ENCODE measurements at regions not wholly inside any gene's neighbourhood (a gene's known extent, or its start where the extent isn't known, plus 50 kb on each side); places are given as distances from the start of the nearest gene placed in this dataset.
"Not testable (repeated sequence)": the region's sequence is repeated elsewhere in the genome, so short reads cannot be mapped to it uniquely, and the experiment has no call there.

DNA sequence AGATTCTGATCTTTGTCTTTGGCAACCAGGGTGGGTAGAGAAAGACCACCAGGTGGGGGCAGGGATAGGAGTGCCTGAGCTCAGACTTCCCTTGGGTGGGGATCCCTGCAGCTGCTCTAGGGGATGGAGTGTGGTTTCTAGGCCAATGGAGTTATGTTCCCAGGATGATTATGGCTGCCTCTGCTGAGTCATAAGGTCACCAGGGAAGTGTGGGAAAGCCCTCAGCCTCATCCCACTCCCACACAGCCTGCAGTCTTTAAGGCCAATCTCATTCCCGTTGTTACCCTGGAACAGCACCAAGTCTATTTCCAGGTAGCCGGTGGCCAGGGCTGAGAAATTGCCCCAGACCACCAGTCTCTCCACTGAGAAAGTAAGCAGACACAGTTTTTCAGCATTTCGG lies 2269.3 kb upstream of the RAG2 start:
- Histone ChIP-seq H3K4me1 (ENCODE audit: insufficient read depth, low read length) (no peaks in the 10 kb centered on the region), H3K27me3 (ENCODE audit: control insufficient read depth in 1 of 2, insufficient read depth in 2 of 2, low read length in 2 of 2) (no peaks in the 10 kb centered on the region), H3K9ac (ENCODE audit: low read length) (no peak overlapping the region), H3K36me3 (ENCODE audit: insufficient read depth, low read length) (no peaks in the 10 kb centered on the region), H3K27ac (ENCODE audit: low read depth, low read length) (no peak overlapping the region), H3K4me3 (ENCODE audit: low read depth in 1 of 2, low read length in 2 of 2) (no peak overlapping the region), H3K9me3 (ENCODE audit: low read length) (no peaks in the 10 kb centered on the region)

DNA sequence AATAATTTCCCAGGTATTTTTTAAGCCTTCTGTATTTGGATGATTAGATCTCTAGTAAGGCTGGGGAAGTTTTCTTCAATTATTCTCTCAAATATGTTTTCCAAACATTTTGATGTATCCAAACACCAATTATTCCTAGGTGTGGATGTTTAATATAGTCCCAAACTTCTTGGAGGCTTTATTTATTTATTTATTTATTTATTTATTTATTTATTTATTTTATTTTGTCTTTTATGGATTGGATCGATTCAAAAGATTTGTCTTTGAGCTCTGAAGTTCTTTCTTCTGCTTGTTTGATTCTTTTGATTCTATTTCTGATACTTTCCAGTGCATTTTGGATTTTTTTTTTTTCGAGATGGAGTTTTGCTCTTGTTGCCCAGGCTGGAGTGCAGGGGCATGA lies 2267.9 kb upstream of the RAG2 start:
- H3K9me3 ChIP-seq (ENCODE audit: low read length) = no peaks in the 10 kb centered on the region
- no peaks in the 10 kb centered on the region for H3K4me1 ChIP-seq (ENCODE audit: insufficient read depth, low read length)
- no peaks in the 10 kb centered on the region for H3K36me3 ChIP-seq (ENCODE audit: insufficient read depth, low read length)

DNA sequence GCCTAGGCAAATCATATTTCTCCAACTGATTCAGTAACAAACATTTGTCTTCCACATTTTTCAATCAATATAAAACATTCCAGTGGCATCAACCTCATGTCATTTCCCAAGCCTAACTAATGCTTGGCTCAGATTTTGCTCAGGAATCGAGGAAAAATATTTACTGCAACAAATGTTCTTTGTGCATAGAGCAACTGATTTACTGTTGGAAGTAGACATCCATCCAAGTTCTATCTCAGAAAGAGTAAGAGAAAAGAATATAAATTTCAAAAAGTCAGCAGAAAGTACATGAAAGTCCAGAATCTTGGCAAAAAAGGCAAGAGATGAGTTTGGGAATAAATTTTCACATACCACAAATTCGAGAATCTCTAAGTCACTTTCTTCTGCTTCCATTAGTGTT lies 2245.0 kb upstream of the RAG2 start:
- H3K4me1 ChIP-seq (ENCODE audit: insufficient read depth, low read length) = no peaks in the 10 kb centered on the region
- H3K27ac ChIP-seq (ENCODE audit: low read depth, low read length) = no peak overlapping the region

More for the DNA sequence above, 2267.9 kb upstream of the RAG2 start:
- no peak overlapping the region for H3K27ac ChIP-seq (ENCODE audit: low read depth, low read length)
- no peaks in the 10 kb centered on the region for H3K27me3 ChIP-seq (ENCODE audit: control insufficient read depth in 1 of 2, insufficient read depth in 2 of 2, low read length in 2 of 2)
- H3K4me3 ChIP-seq (ENCODE audit: low read depth in 1 of 2, low read length in 2 of 2) = no peak overlapping the region
- H3K9ac ChIP-seq (ENCODE audit: low read length) = no peak overlapping the region

DNA sequence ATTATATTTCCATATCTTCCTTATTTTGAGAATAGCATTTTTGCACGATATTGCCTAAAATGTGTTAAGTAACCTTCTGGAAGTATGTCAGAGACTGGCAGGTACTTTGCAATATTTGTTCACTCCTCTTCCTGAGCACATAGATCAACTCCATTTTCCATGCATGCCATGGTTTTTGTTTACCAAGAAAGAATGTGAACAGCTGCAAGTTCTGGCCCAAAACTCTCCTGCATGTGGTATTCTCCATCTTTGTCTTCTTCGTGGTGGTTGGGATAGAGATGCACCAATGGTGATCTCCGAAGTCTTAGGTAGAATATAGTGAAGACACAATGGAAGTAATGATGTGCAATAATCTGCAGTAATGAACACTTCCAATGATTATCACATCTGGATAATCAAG lies 2241.0 kb upstream of the RAG2 start:
- no peaks in the 10 kb centered on the region for H3K27me3 ChIP-seq (ENCODE audit: control insufficient read depth in 1 of 2, insufficient read depth in 2 of 2, low read length in 2 of 2)
- no peak overlapping the region for H3K9ac ChIP-seq (ENCODE audit: low read length)
- no peak overlapping the region for H3K27ac ChIP-seq (ENCODE audit: low read depth, low read length)
- no peaks in the 10 kb centered on the region for H3K9me3 ChIP-seq (ENCODE audit: low read length)
- H3K4me1 ChIP-seq (ENCODE audit: insufficient read depth, low read length) = no peaks in the 10 kb centered on the region
- no peak overlapping the region for H3K4me3 ChIP-seq (ENCODE audit: low read depth in 1 of 2, low read length in 2 of 2)
- no peaks in the 10 kb centered on the region for H3K36me3 ChIP-seq (ENCODE audit: insufficient read depth, low read length)

More for the DNA sequence above, 2245.0 kb upstream of the RAG2 start:
- Histone ChIP-seq H3K9me3 (ENCODE audit: low read length) (no peaks in the 10 kb centered on the region), H3K9ac (ENCODE audit: low read length) (no peak overlapping the region), H3K27me3 (ENCODE audit: control insufficient read depth in 1 of 2, insufficient read depth in 2 of 2, low read length in 2 of 2) (no peaks in the 10 kb centered on the region), H3K4me3 (ENCODE audit: low read depth in 1 of 2, low read length in 2 of 2) (no peak overlapping the region), H3K36me3 (ENCODE audit: insufficient read depth, low read length) (no peaks in the 10 kb centered on the region)

DNA sequence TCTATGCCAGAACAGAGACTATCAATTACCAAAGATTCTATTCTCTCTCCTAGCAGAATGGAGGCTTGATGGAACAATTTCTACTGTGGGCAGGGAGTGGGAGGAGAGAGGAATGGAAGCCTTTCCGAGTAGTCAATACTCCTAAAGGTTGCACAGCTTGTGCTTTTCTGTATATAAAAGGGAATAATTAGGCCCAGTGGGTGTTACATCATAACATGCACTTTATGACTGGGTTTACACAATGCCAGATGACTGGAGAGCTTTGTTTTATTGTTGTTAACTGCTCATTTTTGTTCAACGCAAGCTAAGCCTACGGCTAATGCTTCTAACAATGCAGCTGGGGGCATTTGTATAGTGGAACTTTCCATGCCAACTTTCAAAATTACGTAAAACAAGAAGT lies 2237.9 kb upstream of the RAG2 start:
- Histone ChIP-seq H3K27ac (ENCODE audit: low read depth, low read length) (no peak overlapping the region), H3K9me3 (ENCODE audit: low read length) (no peaks in the 10 kb centered on the region), H3K9ac (ENCODE audit: low read length) (no peak overlapping the region)

DNA sequence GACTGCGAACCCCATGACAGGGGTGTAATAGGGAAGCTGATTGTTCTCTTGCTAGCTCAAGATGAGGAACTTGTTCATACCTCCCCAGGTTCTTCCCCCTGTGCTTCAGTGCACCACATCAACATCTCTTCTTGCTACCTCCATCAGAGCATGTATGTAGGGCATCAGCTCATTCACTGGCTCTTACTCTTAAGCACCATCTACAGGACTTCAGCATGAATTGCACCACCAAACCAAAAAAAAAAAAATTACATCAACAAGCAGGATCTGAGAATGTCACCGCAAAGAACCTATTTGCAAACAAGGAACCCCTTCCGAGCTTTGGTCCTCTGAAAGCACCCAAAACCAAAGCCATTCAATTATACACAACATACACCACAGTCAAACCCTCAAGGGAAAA lies 2226.5 kb upstream of the RAG2 start:
- Histone ChIP-seq H3K9ac (ENCODE audit: low read length) (no peak overlapping the region), H3K27ac (ENCODE audit: low read depth, low read length) (no peak overlapping the region), H3K27me3 (ENCODE audit: control insufficient read depth in 1 of 2, insufficient read depth in 2 of 2, low read length in 2 of 2) (no peaks in the 10 kb centered on the region), H3K4me1 (ENCODE audit: insufficient read depth, low read length) (no peaks in the 10 kb centered on the region), H3K9me3 (ENCODE audit: low read length) (no peaks in the 10 kb centered on the region), H3K36me3 (ENCODE audit: insufficient read depth, low read length) (no peaks in the 10 kb centered on the region), H3K4me3 (ENCODE audit: low read depth in 1 of 2, low read length in 2 of 2) (no peak overlapping the region)

More for the DNA sequence above, 2237.9 kb upstream of the RAG2 start:
- no peaks in the 10 kb centered on the region for H3K36me3 ChIP-seq (ENCODE audit: insufficient read depth, low read length)
- no peaks in the 10 kb centered on the region for H3K4me1 ChIP-seq (ENCODE audit: insufficient read depth, low read length)
- H3K27me3 ChIP-seq (ENCODE audit: control insufficient read depth in 1 of 2, insufficient read depth in 2 of 2, low read length in 2 of 2) = no peaks in the 10 kb centered on the region
- H3K4me3 ChIP-seq (ENCODE audit: low read depth in 1 of 2, low read length in 2 of 2) = no peak overlapping the region

DNA sequence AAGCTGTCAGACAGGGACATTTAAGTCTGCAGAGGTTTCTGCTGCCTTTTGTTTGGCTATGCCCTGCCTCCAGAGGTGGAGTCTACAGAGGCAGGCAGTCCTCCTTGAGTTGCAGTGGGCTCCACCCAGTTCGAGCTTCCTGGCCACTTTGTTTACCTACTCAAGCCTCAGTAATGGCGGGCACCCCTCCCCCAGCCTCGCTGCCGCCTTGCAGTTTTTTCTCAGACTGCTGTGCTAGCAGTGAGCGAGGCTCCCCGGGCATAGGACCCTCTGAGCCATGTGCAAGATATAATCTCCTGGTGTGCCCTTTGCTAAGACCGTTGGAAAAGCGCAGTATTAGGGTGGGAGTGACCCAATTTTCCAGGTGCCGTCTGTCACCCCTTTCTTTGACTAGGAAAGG lies 2223.8 kb upstream of the RAG2 start:
- not testable (repeated sequence) for H3K36me3 ChIP-seq (ENCODE audit: insufficient read depth, low read length); H3K27ac ChIP-seq (ENCODE audit: low read depth, low read length); H3K9me3 ChIP-seq (ENCODE audit: low read length); H3K4me3 ChIP-seq (ENCODE audit: low read depth in 1 of 2, low read length in 2 of 2); H3K9ac ChIP-seq (ENCODE audit: low read length); H3K4me1 ChIP-seq (ENCODE audit: insufficient read depth, low read length); H3K27me3 ChIP-seq (ENCODE audit: control insufficient read depth in 1 of 2, insufficient read depth in 2 of 2, low read length in 2 of 2)

DNA sequence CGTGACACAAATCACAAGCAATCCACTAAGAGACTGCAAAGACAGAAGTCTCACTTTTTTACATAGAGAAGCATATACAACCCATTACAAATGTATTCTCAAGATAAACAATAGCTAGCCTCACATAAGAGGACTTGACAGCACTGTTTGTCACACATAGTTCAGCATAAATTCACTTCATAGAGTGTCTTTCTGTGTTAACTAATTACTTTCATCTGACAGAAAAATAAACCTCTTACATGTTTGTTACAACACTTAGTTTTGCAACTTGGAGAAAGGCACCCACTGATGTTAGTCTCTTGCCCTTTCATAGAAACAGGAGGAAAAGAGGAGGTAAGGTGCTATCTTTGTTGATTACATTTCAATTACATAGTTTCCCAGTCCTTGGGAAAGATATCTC lies 2221.9 kb upstream of the RAG2 start:
- H3K27ac ChIP-seq (ENCODE audit: low read depth, low read length) = no peak overlapping the region
- no peaks in the 10 kb centered on the region for H3K36me3 ChIP-seq (ENCODE audit: insufficient read depth, low read length)
- H3K4me3 ChIP-seq (ENCODE audit: low read depth in 1 of 2, low read length in 2 of 2) = no peak overlapping the region
- no peaks in the 10 kb centered on the region for H3K9me3 ChIP-seq (ENCODE audit: low read length)
- no peaks in the 10 kb centered on the region for H3K27me3 ChIP-seq (ENCODE audit: control insufficient read depth in 1 of 2, insufficient read depth in 2 of 2, low read length in 2 of 2)
- H3K4me1 ChIP-seq (ENCODE audit: insufficient read depth, low read length) = no peaks in the 10 kb centered on the region
- H3K9ac ChIP-seq (ENCODE audit: low read length) = no peak overlapping the region

DNA sequence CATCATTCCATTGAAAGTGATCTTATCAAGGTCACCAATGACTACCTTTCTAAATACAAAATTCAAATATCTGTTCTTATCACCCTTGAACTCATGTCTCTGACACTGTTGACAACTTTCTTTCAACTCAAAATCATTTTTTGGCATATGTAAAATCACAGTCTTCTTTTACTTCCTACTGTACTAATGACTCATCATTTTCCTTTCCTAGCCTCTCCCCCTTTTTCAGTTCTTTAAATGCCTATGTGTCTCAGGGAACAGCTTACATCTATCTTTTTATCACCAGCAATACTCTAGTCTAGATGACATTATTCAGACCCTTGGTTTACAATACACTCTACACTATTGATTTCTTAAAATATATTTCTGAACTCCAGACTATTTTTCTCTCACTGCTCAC lies 2220.7 kb upstream of the RAG2 start:
- Histone ChIP-seq H3K9me3 (ENCODE audit: low read length) (no peaks in the 10 kb centered on the region), H3K9ac (ENCODE audit: low read length) (no peak overlapping the region), H3K4me1 (ENCODE audit: insufficient read depth, low read length) (no peaks in the 10 kb centered on the region), H3K4me3 (ENCODE audit: low read depth in 1 of 2, low read length in 2 of 2) (no peak overlapping the region), H3K27me3 (ENCODE audit: control insufficient read depth in 1 of 2, insufficient read depth in 2 of 2, low read length in 2 of 2) (no peaks in the 10 kb centered on the region), H3K36me3 (ENCODE audit: insufficient read depth, low read length) (no peaks in the 10 kb centered on the region), H3K27ac (ENCODE audit: low read depth, low read length) (no peak overlapping the region)

DNA sequence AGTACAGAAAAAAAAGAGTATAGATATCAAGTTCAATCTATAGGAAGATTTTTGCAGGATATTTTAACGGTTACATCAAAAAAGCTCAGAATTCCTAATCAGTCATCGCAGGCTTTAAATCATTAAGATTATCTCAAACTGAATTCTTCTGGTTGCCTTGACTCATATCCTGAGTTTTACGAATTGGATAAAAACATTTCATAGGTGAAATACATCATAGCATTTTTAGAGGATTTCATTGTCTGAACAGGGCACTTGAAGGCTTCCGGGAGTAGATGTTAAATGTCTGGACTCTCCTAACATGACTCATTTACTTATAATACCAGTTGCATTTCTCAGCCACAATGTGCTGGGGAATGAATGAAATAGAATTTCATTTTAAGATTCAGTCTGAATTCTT lies 2216.6 kb upstream of the RAG2 start:
- no peak overlapping the region for H3K4me3 ChIP-seq (ENCODE audit: low read depth in 1 of 2, low read length in 2 of 2)
- no peaks in the 10 kb centered on the region for H3K36me3 ChIP-seq (ENCODE audit: insufficient read depth, low read length)
- no peak overlapping the region for H3K27ac ChIP-seq (ENCODE audit: low read depth, low read length)
- no peaks in the 10 kb centered on the region for H3K27me3 ChIP-seq (ENCODE audit: control insufficient read depth in 1 of 2, insufficient read depth in 2 of 2, low read length in 2 of 2)
- no peak overlapping the region for H3K9ac ChIP-seq (ENCODE audit: low read length)
- H3K9me3 ChIP-seq (ENCODE audit: low read length) = no peaks in the 10 kb centered on the region
- H3K4me1 ChIP-seq (ENCODE audit: insufficient read depth, low read length) = no peaks in the 10 kb centered on the region

DNA sequence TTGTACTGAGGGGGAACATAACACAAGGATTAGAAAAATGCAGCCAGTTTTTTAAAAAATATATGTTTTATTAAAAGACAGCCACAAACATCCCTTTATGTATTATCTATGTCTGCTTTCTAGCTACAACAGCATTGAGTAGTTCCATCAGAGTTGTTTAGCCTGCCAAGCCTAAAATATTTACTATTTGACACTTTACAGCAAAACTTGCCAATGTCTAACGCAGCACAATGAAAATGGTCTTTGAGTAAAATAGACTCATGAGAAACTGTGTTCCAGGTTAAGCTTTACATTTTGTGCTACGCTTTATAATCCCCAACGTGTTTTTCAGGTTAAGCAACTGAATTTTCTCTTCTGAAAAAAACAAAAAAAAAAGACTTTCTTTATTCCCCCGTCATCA lies 2211.5 kb upstream of the RAG2 start:
- H3K27ac ChIP-seq (ENCODE audit: low read depth, low read length) = no peak overlapping the region
- no peaks in the 10 kb centered on the region for H3K4me1 ChIP-seq (ENCODE audit: insufficient read depth, low read length)

DNA sequence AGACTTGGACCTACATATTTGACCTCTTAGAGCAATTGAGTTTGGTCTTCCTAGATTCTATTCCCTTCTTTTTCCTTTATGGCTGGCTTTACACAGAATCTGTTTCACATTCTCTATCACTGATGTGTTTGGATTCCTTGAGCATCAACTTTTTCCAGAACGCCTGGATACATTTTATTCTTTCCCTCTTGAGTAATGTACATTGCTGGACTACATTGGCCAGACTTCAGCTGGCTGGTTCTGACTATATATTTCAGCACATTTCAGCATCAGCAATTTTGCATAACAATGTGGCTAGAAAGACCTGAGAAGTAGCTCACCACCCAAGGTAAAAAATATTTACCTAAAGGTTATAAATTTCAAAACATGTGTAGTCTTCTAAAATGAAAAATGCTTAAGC lies 2198.2 kb upstream of the RAG2 start:
- H3K9ac ChIP-seq (ENCODE audit: low read length) = no peak overlapping the region
- H3K9me3 ChIP-seq (ENCODE audit: low read length) = no peaks in the 10 kb centered on the region
- H3K4me1 ChIP-seq (ENCODE audit: insufficient read depth, low read length) = no peaks in the 10 kb centered on the region
- no peaks in the 10 kb centered on the region for H3K27me3 ChIP-seq (ENCODE audit: control insufficient read depth in 1 of 2, insufficient read depth in 2 of 2, low read length in 2 of 2)
- H3K36me3 ChIP-seq (ENCODE audit: insufficient read depth, low read length) = no peaks in the 10 kb centered on the region
- H3K4me3 ChIP-seq (ENCODE audit: low read depth in 1 of 2, low read length in 2 of 2) = no peak overlapping the region
- H3K27ac ChIP-seq (ENCODE audit: low read depth, low read length) = no peak overlapping the region

More for the DNA sequence above, 2211.5 kb upstream of the RAG2 start:
- H3K27me3 ChIP-seq (ENCODE audit: control insufficient read depth in 1 of 2, insufficient read depth in 2 of 2, low read length in 2 of 2) = no peaks in the 10 kb centered on the region
- H3K36me3 ChIP-seq (ENCODE audit: insufficient read depth, low read length) = no peaks in the 10 kb centered on the region
- H3K9me3 ChIP-seq (ENCODE audit: low read length) = no peaks in the 10 kb centered on the region
- H3K9ac ChIP-seq (ENCODE audit: low read length) = no peak overlapping the region
- H3K4me3 ChIP-seq (ENCODE audit: low read depth in 1 of 2, low read length in 2 of 2) = no peak overlapping the region

All from muscle layer of colon (tissue), 2 donors.